ENCODE measurements at regions not wholly inside any gene's neighbourhood (a gene's known extent, or its start where the extent isn't known, plus 50 kb on each side); places are given as distances from the start of the nearest gene placed in this dataset.

- no peak for TF ChIP-seq CTCF (IDR thresholded peaks at IDR 0.05)
- no peak for TF ChIP-seq POLR2AphosphoS5 (IDR thresholded peaks at IDR 0.05)
- no peak for TF ChIP-seq POLR2A (IDR thresholded peaks at IDR 0.05; ENCODE audit: low read depth)
- no peak for TF ChIP-seq EP300 (IDR thresholded peaks at IDR 0.05)
These were observed 409.7 kb downstream of the NOVA1 start for GRCh38 chr14:26187996-26188620.

All from esophagus muscularis mucosa (tissue), 4 donors.